SK-N-SH treated with all-trans-retinoic acid at 6 μM for 48 hours (cell line): ENCODE measurements at regions not wholly inside any gene's neighbourhood (a gene's known extent, or its start where the extent isn't known, plus 50 kb on each side); places are given as distances from the start of the nearest gene placed in this dataset.

Experiments
- ATAC-seq: fragments of 200-7000 bp; cut with Tn5 transposase; 3 replicates; pipeline ENCODE4 v1.9.1; 2020; ENCODE audit warnings: mild to moderate bottlenecking, moderate library complexity
- ARNTL ChIP-seq: fragments of 450-650 bp; formaldehyde crosslinking; IDR thresholded peaks from 2 replicates; pipeline ENCODE4 v1.5.0; 2020; ENCODE audit warnings: low read depth, mild to moderate bottlenecking, moderate library complexity, borderline replicate concordance
- BACH2 ChIP-seq: fragments of 250-450 bp; sonication (Bioruptor Pico); IDR thresholded peaks from 2 replicates; pipeline ENCODE4 v1.9.0; 2021; ENCODE audit warnings: mild to moderate bottlenecking, borderline replicate concordance
- CREB5 ChIP-seq: fragments of 250-450 bp; sonication (Bioruptor Pico); IDR thresholded peaks from 2 replicates; pipeline ENCODE4 v1.5.1; 2020; ENCODE audit warnings: low read depth, mild to moderate bottlenecking, moderate library complexity
- CSDC2 ChIP-seq: fragments of 250-450 bp; sonication (Bioruptor Pico); IDR thresholded peaks from 2 replicates; pipeline ENCODE4 v1.5.0; 2020; ENCODE audit warnings: mild to moderate bottlenecking, moderate library complexity
- CSRNP3 ChIP-seq: fragments of 250-450 bp; sonication (Bioruptor Pico); IDR thresholded peaks from 2 replicates; pipeline ENCODE4 v1.5.1; 2021; ENCODE audit warnings: mild to moderate bottlenecking, moderate library complexity
- ESRRG ChIP-seq: fragments of 250-450 bp; sonication (Bioruptor Pico); IDR thresholded peaks from 2 replicates; pipeline ENCODE4 v1.6.1; 2021; ENCODE audit warnings: mild to moderate bottlenecking
- GLIS3 ChIP-seq: fragments of 250-450 bp; sonication (Bioruptor Pico); IDR thresholded peaks from 2 replicates; pipeline ENCODE4 v1.5.0; 2020; ENCODE audit warnings: mild to moderate bottlenecking, moderate library complexity
- ISL1 ChIP-seq: fragments of 250-450 bp; sonication (Bioruptor Pico); IDR thresholded peaks from 2 replicates; pipeline ENCODE4 v2.1.2; 2022; ENCODE audit warnings: mild to moderate bottlenecking, moderate library complexity
- OSR1 ChIP-seq: fragments of 250-450 bp; sonication (Bioruptor Pico); IDR thresholded peaks from 2 replicates; pipeline ENCODE4 v1.8.0; 2022; ENCODE audit warnings: moderate library complexity, mild to moderate bottlenecking, inconsistent platforms
- PATZ1 ChIP-seq: fragments of 250-450 bp; sonication (Bioruptor Pico); IDR thresholded peaks from 2 replicates; pipeline ENCODE4 v1.8.0; 2020; ENCODE audit warnings: mild to moderate bottlenecking, moderate library complexity, borderline replicate concordance
- POU6F1 ChIP-seq: fragments of 250-450 bp; sonication (Bioruptor Pico); IDR thresholded peaks from 2 replicates; pipeline ENCODE4 v1.8.0; 2021; ENCODE audit warnings: low read depth, mild to moderate bottlenecking, moderate library complexity, borderline replicate concordance
- RARB ChIP-seq: fragments of 250-450 bp; sonication (Bioruptor Pico); IDR thresholded peaks from 2 replicates; pipeline ENCODE4 v1.8.0; 2021; ENCODE audit warnings: mild to moderate bottlenecking, moderate library complexity
- SNAI2 ChIP-seq: fragments of 250-450 bp; sonication (Bioruptor Pico); IDR thresholded peaks from 2 replicates; pipeline ENCODE4 v1.5.0; 2020; ENCODE audit warnings: mild to moderate bottlenecking, moderate library complexity
- TCF4 ChIP-seq: fragments of 250-450 bp; sonication (Bioruptor Pico); IDR thresholded peaks from 2 replicates; pipeline ENCODE4 v1.8.0; 2021; ENCODE audit warnings: mild to moderate bottlenecking, moderate library complexity, borderline replicate concordance
- TOX ChIP-seq: fragments of 250-450 bp; sonication (Bioruptor Pico); IDR thresholded peaks from 2 replicates; pipeline ENCODE4 v1.8.0; 2021; ENCODE audit warnings: mild to moderate bottlenecking, moderate library complexity, borderline replicate concordance
- TSHZ2 ChIP-seq: fragments of 250-450 bp; sonication (Bioruptor Pico); IDR thresholded peaks from 2 replicates; pipeline ENCODE4 v1.5.0; 2020; ENCODE audit warnings: mild to moderate bottlenecking, moderate library complexity
- ZC3H10 ChIP-seq: fragments of 250-450 bp; sonication (Bioruptor Pico); IDR thresholded peaks from 2 replicates; pipeline ENCODE4 v1.5.1; 2021; ENCODE audit warnings: mild to moderate bottlenecking, moderate library complexity
- ZFP3 ChIP-seq: fragments of 250-450 bp; sonication (Bioruptor Pico); IDR thresholded peaks from 2 replicates; pipeline ENCODE4 v1.5.0; 2020; ENCODE audit warnings: mild to moderate bottlenecking, moderate library complexity
- ZFP30 ChIP-seq: fragments of 450-650 bp; formaldehyde crosslinking; IDR thresholded peaks from 2 replicates; pipeline ENCODE4 v1.5.0; 2022; ENCODE audit warnings: mild to moderate bottlenecking, moderate library complexity
- ZNF565 ChIP-seq: fragments of 450-650 bp; formaldehyde crosslinking; conservative IDR thresholded peaks from 2 replicates; pipeline ENCODE4 v1.5.0; 2020; ENCODE audit warnings: low read depth, mild to moderate bottlenecking, moderate library complexity
- ZNF8 ChIP-seq: fragments of 450-650 bp; formaldehyde crosslinking; IDR thresholded peaks from 2 replicates; pipeline ENCODE4 v1.5.0; 2020; ENCODE audit warnings: mild to moderate bottlenecking, moderate library complexity

GRCh38 chr13:100913143-100913542, 238.5 kb upstream of the TMTC4 start:
- TF ChIP-seq ARNTL (CRISPR knock-in tag) (no peak), ZC3H10 (CRISPR knock-in tag) (no peak), POU6F1 (CRISPR knock-in tag) (no peak), BACH2 (no peak), ZFP30 (no peak), CSRNP3 (CRISPR knock-in tag) (no peak), ZNF8 (CRISPR knock-in tag) (no peak), CSDC2 (CRISPR knock-in tag) (no peak), SNAI2 (CRISPR knock-in tag) (no peak), TCF4 (CRISPR knock-in tag) (no peak), PATZ1 (CRISPR knock-in tag) (no peak)
- TF ChIP-seq, all 23 proteins: peak for 0
- ATAC-seq: no peak

GRCh38 chr13:100904293-100904976, 229.8 kb upstream of the TMTC4 start:
- ATAC-seq: no peak
- TF ChIP-seq ZNF565 (CRISPR knock-in tag): no peak
- no peak for TF ChIP-seq ARNTL (CRISPR knock-in tag)
- no peak for TF ChIP-seq RARB (CRISPR knock-in tag)
- no peak for TF ChIP-seq OSR1 (CRISPR knock-in tag)
- TF ChIP-seq PATZ1 (CRISPR knock-in tag): no peak
- no peak for TF ChIP-seq ESRRG (CRISPR knock-in tag)
- no peak for TF ChIP-seq TOX
- TF ChIP-seq CREB5 (CRISPR knock-in tag): no peak
- TF ChIP-seq GLIS3 (CRISPR knock-in tag): no peak
- TF ChIP-seq ISL1 (CRISPR knock-in tag): no peak
- no peak for TF ChIP-seq ZC3H10 (CRISPR knock-in tag)
- TF ChIP-seq ZFP3 (CRISPR knock-in tag): no peak
- no peak for TF ChIP-seq BACH2
- no peak for TF ChIP-seq TCF4 (CRISPR knock-in tag)
- no peak for TF ChIP-seq SNAI2 (CRISPR knock-in tag)
- TF ChIP-seq ZNF8 (CRISPR knock-in tag): no peak
- TF ChIP-seq CSDC2 (CRISPR knock-in tag): no peak
- no peak for TF ChIP-seq TSHZ2 (CRISPR knock-in tag)
